ENCODE measurements at regions not wholly inside any gene's neighbourhood (a gene's known extent, or its start where the extent isn't known, plus 50 kb on each side); places are given as distances from the start of the nearest gene placed in this dataset.

DNA sequence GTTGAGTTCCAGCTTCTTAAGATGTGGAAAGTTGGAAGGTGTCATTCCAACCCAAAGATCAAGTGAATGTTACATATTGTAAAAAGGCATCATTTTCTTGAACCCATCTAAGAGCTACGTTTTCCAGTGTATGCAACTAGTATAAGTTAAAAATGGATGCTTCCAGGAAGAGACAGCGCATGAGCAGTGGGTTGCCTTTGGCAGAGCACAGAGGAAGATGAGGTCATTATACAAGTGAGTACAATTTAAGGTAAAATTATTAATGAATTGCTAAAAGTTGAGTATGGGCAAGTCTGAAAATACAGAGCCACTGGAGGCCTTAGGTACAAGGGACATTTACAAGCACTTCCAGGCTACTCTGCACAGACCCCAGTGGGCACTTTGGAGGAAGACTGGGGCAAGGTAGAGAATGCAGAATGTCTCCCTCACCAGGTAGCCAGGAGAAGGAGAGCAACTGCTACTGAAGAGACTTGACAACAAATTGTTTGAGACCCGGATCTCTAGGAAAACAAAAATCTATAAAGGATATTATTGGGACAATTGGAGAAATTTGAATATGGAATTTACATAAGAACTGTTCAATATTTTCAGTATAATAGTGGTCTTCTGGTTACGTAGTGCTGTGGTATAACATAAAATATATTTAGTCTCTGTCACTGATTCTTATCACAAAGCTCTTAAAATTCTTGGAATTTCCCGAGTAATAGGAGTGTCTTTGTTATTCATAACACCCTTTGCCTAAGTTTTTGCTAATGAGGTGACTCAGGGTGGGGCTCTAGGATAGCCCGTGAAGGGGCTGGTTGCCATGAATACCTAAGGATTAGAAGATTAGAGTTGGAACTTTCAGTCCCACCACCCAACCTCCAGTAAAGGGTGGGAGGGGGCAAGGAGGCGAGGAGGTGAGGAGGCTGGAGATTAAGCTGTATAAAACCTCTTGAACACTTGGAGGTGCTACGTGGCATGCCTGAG is 129.9 kb upstream of the FER start:
- TF ChIP-seq, protein P1, sequence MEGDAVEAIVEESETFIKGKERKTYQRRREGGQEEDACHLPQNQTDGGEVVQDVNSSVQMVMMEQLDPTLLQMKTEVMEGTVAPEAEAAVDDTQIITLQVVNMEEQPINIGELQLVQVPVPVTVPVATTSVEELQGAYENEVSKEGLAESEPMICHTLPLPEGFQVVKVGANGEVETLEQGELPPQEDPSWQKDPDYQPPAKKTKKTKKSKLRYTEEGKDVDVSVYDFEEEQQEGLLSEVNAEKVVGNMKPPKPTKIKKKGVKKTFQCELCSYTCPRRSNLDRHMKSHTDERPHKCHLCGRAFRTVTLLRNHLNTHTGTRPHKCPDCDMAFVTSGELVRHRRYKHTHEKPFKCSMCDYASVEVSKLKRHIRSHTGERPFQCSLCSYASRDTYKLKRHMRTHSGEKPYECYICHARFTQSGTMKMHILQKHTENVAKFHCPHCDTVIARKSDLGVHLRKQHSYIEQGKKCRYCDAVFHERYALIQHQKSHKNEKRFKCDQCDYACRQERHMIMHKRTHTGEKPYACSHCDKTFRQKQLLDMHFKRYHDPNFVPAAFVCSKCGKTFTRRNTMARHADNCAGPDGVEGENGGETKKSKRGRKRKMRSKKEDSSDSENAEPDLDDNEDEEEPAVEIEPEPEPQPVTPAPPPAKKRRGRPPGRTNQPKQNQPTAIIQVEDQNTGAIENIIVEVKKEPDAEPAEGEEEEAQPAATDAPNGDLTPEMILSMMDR (IDR thresholded peaks at IDR 0.05; ENCODE audit: insufficient read depth, low read length, poor library complexity, severe bottlenecking), result no peak
- TF ChIP-seq EZH2phosphoT487 (conservative IDR thresholded peaks at IDR 0.05; ENCODE audit: low read length), result no peak

Data from SU-DHL-6 (cell line).